SIG-M5 treated with dmso at 0.1 percent for 504 hours (cell line): ENCODE measurements at regions not wholly inside any gene's neighbourhood (a gene's known extent, or its start where the extent isn't known, plus 50 kb on each side); places are given as distances from the start of the nearest gene placed in this dataset.

Source experiments
- DNase-seq: peaks from one replicate; lab custom pipeline; 2025; ENCODE audit not compliant: unreplicated experiment; lab: John Stamatoyannopoulos, UW

- no peak for DNase-seq
Observed at GRCh38 chr14:98612434-98613200, 659.4 kb downstream of the BCL11B start.

GRCh38 chr14:98614741-98615140 is 657.3 kb downstream of the BCL11B start:
- DNase-seq = no peak

- no peak for DNase-seq
Observed at GRCh38 chr14:98622208-98623051, 649.6 kb downstream of the BCL11B start.

GRCh38 chr14:98623788-98624415 is 648.1 kb downstream of the BCL11B start:
- DNase-seq = no peak

GRCh38 chr14:98633380-98633779 is 638.6 kb downstream of the BCL11B start:
- no peak for DNase-seq

GRCh38 chr14:98634043-98634820 is 637.8 kb downstream of the BCL11B start:
- no peak for DNase-seq

- DNase-seq = no peak
Observed at GRCh38 chr14:98638366-98638765, 633.6 kb downstream of the BCL11B start.

GRCh38 chr14:98647754-98648153 is 624.2 kb downstream of the BCL11B start:
- no peak for DNase-seq

GRCh38 chr14:98651037-98651436 is 621.0 kb downstream of the BCL11B start:
- DNase-seq = no peak

- no peak for DNase-seq
Observed at GRCh38 chr14:98665007-98665406, 607.0 kb downstream of the BCL11B start.

GRCh38 chr14:98666545-98666944 is 605.5 kb downstream of the BCL11B start:
- no peak for DNase-seq

- DNase-seq = no peak
Observed at GRCh38 chr14:98682033-98682432, 590.0 kb downstream of the BCL11B start.

- DNase-seq = no peak
Observed at GRCh38 chr14:98682726-98683125, 589.3 kb downstream of the BCL11B start.

GRCh38 chr14:98684468-98684867 is 587.5 kb downstream of the BCL11B start:
- DNase-seq = no peak

GRCh38 chr14:98685725-98686124 is 586.3 kb downstream of the BCL11B start:
- DNase-seq = no peak

GRCh38 chr14:98688446-98688845 is 583.6 kb downstream of the BCL11B start:
- no peak for DNase-seq

- no peak for DNase-seq
Observed at GRCh38 chr14:98689951-98690350, 582.0 kb downstream of the BCL11B start.

GRCh38 chr14:98692832-98693231 is 579.2 kb downstream of the BCL11B start:
- DNase-seq = no peak

GRCh38 chr14:98694541-98694940 is 577.5 kb downstream of the BCL11B start:
- DNase-seq = no peak

- DNase-seq = no peak
Observed at GRCh38 chr14:98695809-98696208, 576.2 kb downstream of the BCL11B start.

GRCh38 chr14:98698341-98698740 is 573.7 kb downstream of the BCL11B start:
- no peak for DNase-seq
